Panc1 (cell line): ENCODE measurements at regions not wholly inside any gene's neighbourhood (a gene's known extent, or its start where the extent isn't known, plus 50 kb on each side); places are given as distances from the start of the nearest gene placed in this dataset.

ENCODE experiments used
- ATAC-seq: fragments of 200-7000 bp; cut with Tn5 transposase; 2 replicates; pipeline ENCODE4 v1.9.1; 2020; ENCODE audit warnings: mild to moderate bottlenecking, moderate library complexity
- BruUV-seq: library from RNA; stranded (reverse); fragments of 400-500 nt; replicated peaks from 2 replicates; lab custom pipeline; 2021; lab: Mats Ljungman, UMichigan
- CTCF ChIA-PET: fragments of 300-600 bp; sonication (Branson Sonifier 250); formaldehyde crosslinking; loops from one replicate; lab custom pipeline; 2022; ENCODE audit warnings: antibody characterized with exemption; lab: Charles Lee
- POLR2A ChIA-PET: fragments of 300-600 bp; sonication (Branson Sonifier 250); formaldehyde crosslinking; loops from one replicate; lab custom pipeline; 2022; ENCODE audit warnings: antibody characterized with exemption; lab: Charles Lee
- DNase-seq: peaks from one replicate; pipeline ENCODE4 v3.0.0-alpha.2; 2010; ENCODE audit warnings: low read depth, low spot score
- H3K27ac ChIP-seq: 2 replicates; pipeline ENCODE4 v1.5.1; 2011; ENCODE audit warnings: mild to moderate bottlenecking, low read length, inconsistent platforms
- H3K27me3 ChIP-seq: fragments of 200-500 bp; sonication (Bioruptor generic); 2 replicates; pipeline ENCODE4 v1.6.0; 2014; ENCODE audit warnings: low read length, inconsistent platforms; ENCODE audit not compliant: control insufficient read depth, insufficient read depth
- H3K36me3 ChIP-seq: fragments of 200-500 bp; sonication (Bioruptor generic); 2 replicates; pipeline ENCODE4 v1.5.1; 2014; ENCODE audit warnings: inconsistent platforms, mild to moderate bottlenecking, low read length, moderate library complexity; ENCODE audit not compliant: control insufficient read depth, insufficient read depth
- H3K4me1 ChIP-seq: 2 replicates; pipeline ENCODE4 v1.5.1; 2011; ENCODE audit warnings: inconsistent platforms, mild to moderate bottlenecking, low read length, moderate library complexity; ENCODE audit not compliant: control insufficient read depth, insufficient read depth
- H3K4me3 ChIP-seq, 2 experiments: 2 replicates each; pipeline ENCODE4 v1.5.1; 2011 to 2012; ENCODE audit warnings: low read depth in 2 of 2, low read length in 2 of 2, mild to moderate bottlenecking in 2 of 2, inconsistent platforms in 1 of 2, moderate library complexity in 1 of 2
- H3K9me3 ChIP-seq: fragments of 200-500 bp; sonication (Bioruptor generic); 2 replicates; pipeline ENCODE4 v1.5.1; 2014; ENCODE audit warnings: low read depth, mild to moderate bottlenecking, inconsistent platforms, low read length, moderate library complexity; ENCODE audit not compliant: control insufficient read depth, insufficient read depth
- POLR2AphosphoS5 ChIP-seq: IDR thresholded peaks from 2 replicates; pipeline ENCODE4 v1.6.1; 2012; ENCODE audit warnings: mild to moderate bottlenecking, low read depth, low read length, moderate library complexity
- SIN3A ChIP-seq: IDR thresholded peaks from 2 replicates; pipeline ENCODE4 v1.6.1; 2012; ENCODE audit warnings: low read depth, mild to moderate bottlenecking, low read length, moderate library complexity, borderline replicate concordance; ENCODE audit not compliant: insufficient read depth
- TCF7L2 ChIP-seq: IDR thresholded peaks from 2 replicates; pipeline ENCODE4 v1.6.1; 2011; ENCODE audit warnings: mild to moderate bottlenecking, low read depth, low read length, inconsistent platforms
- in situ Hi-C: cut with HindIII; loops from 2 replicates; pipeline ENCODE4 v1.10.0; 2016; ENCODE audit warnings: low sequenced_read_pairs, low pct_unique_long_range_greater_than_20kb
- intact Hi-C: fragments of 100-400 bp; cut with micrococcal nuclease; formaldehyde crosslinking; loops from one replicate; pipeline ENCODE4 v1.10.0; 2022; ENCODE audit not compliant: unreplicated experiment
- TF ChIP-seq, protein P1 (sequence below): fragments of 450-650 bp; IDR thresholded peaks from 2 replicates; pipeline ENCODE4 v1.5.1; 2017; ENCODE audit warnings: mild to moderate bottlenecking
- TF ChIP-seq, protein P2 (sequence below), 2 experiments: IDR thresholded peaks; 2 replicates each; pipeline ENCODE4 v1.6.1; 2011 to 2012; ENCODE audit warnings: low read depth in 2 of 2, control low read depth in 1 of 2, low read length in 1 of 2, mild to moderate bottlenecking in 1 of 2, moderate library complexity in 1 of 2; ENCODE audit not compliant: insufficient read depth in 1 of 2

DNA sequence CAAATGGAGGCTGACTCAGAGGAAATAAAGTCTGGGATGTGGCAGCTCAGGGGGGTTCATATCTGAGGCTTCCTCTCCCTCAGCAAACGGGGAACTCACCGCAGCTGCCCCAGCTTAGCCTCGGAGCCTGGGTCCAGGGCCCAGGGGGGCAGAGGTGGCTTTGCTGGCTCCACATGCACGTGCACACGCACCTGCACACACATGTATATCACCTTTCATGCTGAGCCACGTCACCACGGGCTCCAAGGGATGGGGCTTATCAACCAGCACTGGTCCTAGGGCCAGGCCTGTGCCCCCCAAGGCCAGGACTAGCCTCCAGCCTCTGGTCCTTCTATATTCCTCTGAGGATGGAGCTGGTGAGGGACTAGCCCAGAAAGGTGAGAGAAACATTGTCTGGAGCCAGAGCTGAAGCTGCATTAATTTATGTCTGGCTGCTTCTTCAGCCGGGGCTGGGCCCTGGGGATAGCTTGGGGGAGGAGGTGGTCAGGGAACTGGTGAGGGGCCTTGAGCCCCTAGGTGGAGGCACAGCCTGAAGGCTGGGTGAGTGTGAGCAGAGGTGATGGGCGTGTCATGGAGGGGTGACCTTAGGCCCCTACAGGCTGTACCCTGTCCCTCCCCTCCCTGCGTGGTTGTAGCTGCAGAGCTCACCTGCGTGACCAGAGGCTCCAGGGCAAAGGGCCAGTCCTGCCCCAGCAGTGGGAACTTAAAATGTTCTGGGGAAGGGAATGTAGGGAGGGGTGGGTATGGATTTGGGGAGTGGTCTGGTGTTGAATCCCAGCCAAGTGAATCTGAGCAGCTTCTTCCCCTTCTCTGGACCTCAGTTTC is 520.8 kb downstream of the PTPRU start:
- ATAC-seq: no peak
- H3K36me3 ChIP-seq: no peaks in the 10 kb centered on the region
- BruUV-seq: no TSS peak
- H3K4me1 ChIP-seq: no peaks in the 10 kb centered on the region
- no peak for DNase-seq
- in situ Hi-C loops: no loop called here
- TF ChIP-seq, protein P1, sequence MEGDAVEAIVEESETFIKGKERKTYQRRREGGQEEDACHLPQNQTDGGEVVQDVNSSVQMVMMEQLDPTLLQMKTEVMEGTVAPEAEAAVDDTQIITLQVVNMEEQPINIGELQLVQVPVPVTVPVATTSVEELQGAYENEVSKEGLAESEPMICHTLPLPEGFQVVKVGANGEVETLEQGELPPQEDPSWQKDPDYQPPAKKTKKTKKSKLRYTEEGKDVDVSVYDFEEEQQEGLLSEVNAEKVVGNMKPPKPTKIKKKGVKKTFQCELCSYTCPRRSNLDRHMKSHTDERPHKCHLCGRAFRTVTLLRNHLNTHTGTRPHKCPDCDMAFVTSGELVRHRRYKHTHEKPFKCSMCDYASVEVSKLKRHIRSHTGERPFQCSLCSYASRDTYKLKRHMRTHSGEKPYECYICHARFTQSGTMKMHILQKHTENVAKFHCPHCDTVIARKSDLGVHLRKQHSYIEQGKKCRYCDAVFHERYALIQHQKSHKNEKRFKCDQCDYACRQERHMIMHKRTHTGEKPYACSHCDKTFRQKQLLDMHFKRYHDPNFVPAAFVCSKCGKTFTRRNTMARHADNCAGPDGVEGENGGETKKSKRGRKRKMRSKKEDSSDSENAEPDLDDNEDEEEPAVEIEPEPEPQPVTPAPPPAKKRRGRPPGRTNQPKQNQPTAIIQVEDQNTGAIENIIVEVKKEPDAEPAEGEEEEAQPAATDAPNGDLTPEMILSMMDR: no peak
- TF ChIP-seq SIN3A: no peak
- no peak for TF ChIP-seq POLR2AphosphoS5
- no peak for TF ChIP-seq TCF7L2
- TF ChIP-seq, protein P2, sequence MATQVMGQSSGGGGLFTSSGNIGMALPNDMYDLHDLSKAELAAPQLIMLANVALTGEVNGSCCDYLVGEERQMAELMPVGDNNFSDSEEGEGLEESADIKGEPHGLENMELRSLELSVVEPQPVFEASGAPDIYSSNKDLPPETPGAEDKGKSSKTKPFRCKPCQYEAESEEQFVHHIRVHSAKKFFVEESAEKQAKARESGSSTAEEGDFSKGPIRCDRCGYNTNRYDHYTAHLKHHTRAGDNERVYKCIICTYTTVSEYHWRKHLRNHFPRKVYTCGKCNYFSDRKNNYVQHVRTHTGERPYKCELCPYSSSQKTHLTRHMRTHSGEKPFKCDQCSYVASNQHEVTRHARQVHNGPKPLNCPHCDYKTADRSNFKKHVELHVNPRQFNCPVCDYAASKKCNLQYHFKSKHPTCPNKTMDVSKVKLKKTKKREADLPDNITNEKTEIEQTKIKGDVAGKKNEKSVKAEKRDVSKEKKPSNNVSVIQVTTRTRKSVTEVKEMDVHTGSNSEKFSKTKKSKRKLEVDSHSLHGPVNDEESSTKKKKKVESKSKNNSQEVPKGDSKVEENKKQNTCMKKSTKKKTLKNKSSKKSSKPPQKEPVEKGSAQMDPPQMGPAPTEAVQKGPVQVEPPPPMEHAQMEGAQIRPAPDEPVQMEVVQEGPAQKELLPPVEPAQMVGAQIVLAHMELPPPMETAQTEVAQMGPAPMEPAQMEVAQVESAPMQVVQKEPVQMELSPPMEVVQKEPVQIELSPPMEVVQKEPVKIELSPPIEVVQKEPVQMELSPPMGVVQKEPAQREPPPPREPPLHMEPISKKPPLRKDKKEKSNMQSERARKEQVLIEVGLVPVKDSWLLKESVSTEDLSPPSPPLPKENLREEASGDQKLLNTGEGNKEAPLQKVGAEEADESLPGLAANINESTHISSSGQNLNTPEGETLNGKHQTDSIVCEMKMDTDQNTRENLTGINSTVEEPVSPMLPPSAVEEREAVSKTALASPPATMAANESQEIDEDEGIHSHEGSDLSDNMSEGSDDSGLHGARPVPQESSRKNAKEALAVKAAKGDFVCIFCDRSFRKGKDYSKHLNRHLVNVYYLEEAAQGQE (IDR thresholded peaks at IDR 0.05; ENCODE audit: insufficient read depth in 1 of 2, low read depth in 2 of 2, low read length in 1 of 2): no peak
- H3K27ac ChIP-seq: no peak overlapping the region
- no peaks in the 10 kb centered on the region for H3K27me3 ChIP-seq
- ChIA-PET POLR2A (no interaction called here), CTCF (no interaction called here)
- H3K9me3 ChIP-seq: no peaks in the 10 kb centered on the region
- no peak overlapping the region for H3K4me3 ChIP-seq
- intact Hi-C loops: no loop called here

DNA sequence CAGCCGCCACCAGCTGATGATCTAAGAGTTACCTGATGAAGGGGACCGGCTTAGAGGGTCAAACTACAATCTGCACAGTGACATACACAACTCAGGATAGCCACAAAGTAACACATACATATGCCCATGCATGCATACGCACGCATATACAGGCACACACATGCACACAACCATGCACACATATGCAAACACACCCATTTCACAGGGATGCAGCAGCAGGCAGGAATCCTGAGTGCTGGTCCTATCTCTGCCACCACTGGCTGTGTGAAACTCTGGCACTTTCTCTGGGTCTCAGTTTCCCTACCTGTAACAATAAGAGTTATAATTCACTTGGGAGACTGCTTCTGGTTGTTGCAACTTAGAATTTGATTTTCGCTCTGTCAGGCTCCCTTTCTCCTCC is 520.2 kb downstream of the PTPRU start:
- no peak for TF ChIP-seq SIN3A
- TF ChIP-seq, protein P1: no peak
- no peak for TF ChIP-seq POLR2AphosphoS5
- TF ChIP-seq TCF7L2: no peak

More for the DNA sequence above, 520.2 kb downstream of the PTPRU start:
- BruUV-seq: no TSS peak
- ChIA-PET CTCF (no interaction called here), POLR2A (no interaction called here)
- intact Hi-C loops: no loop called here
- in situ Hi-C loops: no loop called here
- Histone ChIP-seq H3K9me3 (no peaks in the 10 kb centered on the region), H3K4me1 (no peaks in the 10 kb centered on the region), H3K27me3 (no peaks in the 10 kb centered on the region), H3K4me3 (no peak overlapping the region), H3K27ac (no peak overlapping the region), H3K36me3 (no peaks in the 10 kb centered on the region)
- no peak for DNase-seq
- no peak for ATAC-seq
